Fibroblast of upper back skin (primary cell): ENCODE measurements at regions not wholly inside any gene's neighbourhood (a gene's known extent, or its start where the extent isn't known, plus 50 kb on each side); places are given as distances from the start of the nearest gene placed in this dataset.
"Not testable (repeated sequence)": the region's sequence is repeated elsewhere in the genome, so short reads cannot be mapped to it uniquely, and the experiment has no call there.

Experiments used
- DNase-seq: peaks from one replicate; pipeline ENCODE4 v3.0.0-alpha.2; 2013

DNA sequence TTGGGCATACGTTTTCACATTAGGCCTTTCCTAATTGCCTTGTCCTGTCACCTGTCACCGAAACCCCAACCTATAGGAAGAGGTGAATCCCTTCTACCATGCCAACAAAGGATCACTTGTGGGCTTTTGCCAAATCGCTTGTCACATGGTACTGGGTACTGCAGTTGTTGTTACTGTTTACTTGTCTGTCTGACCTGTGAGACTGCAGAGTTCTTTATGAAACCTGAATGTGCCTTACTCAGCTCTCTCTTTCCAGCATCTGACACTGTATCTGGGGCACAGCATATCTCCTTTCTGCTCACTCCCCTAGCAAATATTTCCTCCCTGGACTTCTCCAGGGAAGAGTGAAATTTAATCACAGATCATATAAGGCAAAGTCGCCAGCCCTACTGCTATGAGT lies 1272.4 kb downstream of the CDH8 start:
- DNase-seq, result no peak

DNA sequence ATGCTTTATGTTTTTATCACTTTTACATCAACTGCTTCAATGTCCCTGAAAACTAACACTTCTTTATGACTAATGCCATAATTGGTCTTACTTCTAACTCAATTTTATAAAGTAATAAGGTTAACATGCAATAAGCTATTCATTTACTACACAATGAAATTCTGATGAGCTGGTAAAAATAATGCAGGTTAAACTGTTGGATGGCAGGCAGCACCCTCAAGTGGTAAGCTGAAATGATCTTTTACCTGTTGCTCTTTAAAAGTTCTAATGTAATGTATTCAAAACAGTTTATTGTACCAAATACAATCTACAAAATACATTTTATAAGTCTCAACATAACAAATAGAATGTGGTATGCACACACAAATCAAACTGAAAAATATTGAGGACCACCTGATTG lies 1280.3 kb downstream of the CDH8 start:
- DNase-seq, result peak; percentile 8

DNA sequence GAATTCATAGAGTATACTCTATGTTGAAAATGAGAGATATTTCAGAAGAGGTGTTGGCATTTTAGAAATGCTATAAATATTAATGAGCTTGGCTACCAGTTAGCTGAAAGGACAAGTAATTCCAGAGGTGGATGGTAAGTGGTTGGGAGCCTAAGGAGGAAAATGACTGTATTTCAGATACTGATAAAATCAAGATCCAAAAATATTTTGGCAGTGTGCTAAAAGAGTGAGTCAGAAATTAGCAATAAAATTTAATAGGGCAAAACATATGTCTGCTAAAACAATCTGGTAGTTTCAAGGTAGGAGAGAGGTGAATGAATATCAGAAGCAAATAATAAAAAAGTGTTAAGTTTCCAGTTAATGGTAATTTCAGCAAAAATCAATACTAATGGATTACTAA lies 1287.9 kb downstream of the CDH8 start:
- peak; percentile 49 for DNase-seq

DNA sequence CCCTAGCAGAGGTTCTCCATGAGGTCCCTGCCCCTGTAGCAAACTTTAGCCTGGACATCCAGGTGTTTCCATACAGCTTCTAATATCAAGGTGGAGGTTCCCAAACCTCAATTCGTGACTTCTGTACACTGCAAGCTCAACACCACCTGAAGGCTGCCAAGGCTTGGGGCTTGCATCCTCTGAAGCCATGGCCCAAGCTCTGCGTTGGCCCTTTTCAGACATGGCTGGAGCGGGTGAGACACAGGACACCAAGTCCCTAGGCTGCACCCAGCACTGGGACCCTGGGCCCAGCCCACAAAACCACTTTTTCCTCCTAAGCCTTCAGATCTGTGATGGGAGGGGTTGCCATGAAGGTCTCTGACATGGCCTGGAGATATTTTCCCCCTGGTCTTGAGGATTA lies 1292.0 kb downstream of the CDH8 start:
- DNase-seq, result no peak

DNA sequence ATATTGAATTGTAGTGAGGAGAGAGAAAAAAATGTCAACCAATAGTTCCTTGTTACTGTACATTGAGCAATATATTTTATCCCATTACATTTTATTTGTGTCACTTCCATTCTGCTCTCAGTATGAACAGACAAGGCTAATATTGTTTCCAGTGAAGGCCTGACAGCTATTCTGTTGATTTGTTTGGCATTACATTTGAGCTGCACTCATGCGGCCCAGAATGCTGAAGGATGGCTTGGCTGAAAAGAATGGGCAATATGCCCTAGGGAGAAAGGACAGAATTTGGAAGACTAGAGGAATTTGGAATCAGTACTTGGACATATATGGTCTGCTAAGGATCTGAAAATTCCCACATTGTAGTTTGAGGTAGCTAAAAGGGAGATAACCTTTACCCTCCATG lies 1294.4 kb downstream of the CDH8 start:
- DNase-seq, result no peak

DNA sequence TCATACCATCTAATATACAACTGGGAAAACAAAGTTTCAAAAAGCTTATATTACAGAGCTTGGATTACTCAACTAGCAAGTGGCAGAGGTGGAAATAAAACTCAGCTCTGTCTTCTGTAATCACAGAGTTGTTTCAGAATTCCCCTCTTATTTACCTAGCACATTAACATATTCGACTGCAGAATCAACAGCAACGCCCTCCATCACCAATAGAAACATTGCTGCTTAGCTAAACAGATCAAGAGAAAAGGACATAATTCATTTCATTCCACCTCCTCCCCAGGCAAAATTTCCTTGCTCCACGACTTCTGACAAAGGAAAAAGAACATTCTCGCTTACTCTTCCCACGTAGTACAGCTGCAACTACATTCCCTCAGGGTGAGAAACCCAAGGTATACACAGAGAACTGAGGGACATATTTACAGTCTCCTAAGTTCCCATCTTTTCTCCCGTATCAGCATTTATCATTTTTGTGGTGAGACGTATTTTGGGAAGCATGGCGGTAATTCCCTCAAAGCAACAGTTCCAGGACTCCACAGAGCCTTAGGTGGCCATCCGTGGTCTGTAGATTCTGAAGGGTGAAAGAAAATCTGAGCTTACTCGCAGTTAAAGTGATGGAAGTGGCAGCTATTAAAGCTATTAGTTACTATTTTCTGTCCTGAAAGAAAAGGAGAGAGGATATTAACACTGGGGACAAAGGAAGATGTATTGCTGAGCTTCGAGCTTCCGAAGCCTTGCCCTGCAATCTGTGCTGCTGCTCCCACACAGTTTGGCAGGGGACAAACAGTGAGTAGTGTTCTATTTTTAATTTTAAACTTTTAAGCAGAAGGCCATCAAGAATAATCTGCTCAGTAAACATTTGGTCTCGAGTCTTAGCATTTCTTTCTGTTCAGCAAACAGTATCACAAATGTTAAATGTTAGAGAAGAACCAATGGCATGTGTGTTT lies 1296.2 kb downstream of the CDH8 start:
- no peak for DNase-seq

DNA sequence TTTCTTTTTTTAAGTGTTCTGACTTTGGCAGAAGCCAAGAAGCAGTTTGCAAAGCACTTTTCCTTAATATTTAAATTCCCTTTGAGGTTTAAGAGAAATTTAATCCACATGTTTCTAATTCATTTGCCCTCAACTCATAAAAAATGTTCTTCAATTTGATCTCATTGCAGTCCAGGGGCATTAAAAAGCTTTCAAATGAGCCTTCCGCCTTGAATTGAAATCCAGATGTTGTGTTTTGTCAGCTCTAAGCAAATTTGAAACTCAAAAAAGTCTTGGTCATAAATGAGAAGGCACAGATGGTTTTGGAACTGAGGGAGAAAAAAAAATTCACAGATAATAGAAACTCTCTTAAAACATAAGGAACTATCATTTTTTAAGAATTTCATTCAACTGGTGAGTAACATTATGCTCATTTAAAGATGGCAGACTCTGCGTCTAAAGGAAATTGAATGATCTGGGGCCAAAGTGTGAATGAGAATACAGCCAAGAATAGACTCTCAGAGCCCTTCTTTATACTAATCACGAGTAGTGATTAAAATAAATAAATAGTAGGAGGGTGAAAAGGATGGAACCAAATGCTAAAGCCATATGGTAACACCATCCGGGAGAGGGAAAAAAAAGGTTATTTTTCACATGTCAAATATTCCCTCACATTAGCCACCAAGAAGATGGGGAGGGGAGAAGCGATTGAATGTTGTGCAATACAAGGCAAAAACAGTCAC lies 1304.7 kb downstream of the CDH8 start:
- peak; percentile 44 for DNase-seq

DNA sequence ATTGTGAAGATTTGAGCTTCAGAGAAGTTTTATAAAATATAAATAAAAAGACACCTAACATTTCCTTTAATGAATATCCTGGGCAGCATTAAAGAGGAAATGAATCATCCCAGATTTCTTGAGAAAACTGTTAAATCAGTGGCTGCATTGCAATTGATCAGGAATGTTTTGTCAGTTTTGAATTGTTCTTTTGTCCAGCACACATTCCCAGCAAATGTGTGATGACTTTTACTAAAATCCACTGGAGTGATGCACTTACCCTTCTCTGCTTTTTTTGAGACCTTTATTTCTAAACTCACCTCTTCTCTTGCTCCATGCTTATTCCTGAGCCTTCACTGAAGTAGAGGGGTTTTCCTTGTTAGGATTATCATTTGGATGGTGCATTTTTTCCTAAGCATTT lies 1307.2 kb downstream of the CDH8 start:
- peak; percentile 67 for DNase-seq

DNA sequence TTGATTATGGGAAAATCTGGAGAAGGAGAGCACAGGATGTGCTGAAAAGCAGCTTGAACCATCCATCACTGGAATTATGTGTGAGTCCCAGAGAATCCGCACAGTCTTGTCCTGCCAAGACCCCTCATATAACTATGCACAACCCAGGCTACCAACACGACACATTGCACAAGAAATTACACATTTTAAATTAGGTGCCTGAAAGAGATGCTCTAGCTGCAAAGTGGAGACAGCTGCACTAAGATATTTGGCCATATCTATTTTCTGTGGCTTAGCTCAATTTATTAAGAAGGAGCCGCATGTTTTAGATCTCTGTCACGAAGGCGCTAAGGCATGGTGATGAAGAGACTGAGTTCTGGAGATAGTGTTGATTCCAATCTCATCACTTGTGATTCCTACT lies 1308.4 kb downstream of the CDH8 start:
- DNase-seq, result peak; percentile 55

DNA sequence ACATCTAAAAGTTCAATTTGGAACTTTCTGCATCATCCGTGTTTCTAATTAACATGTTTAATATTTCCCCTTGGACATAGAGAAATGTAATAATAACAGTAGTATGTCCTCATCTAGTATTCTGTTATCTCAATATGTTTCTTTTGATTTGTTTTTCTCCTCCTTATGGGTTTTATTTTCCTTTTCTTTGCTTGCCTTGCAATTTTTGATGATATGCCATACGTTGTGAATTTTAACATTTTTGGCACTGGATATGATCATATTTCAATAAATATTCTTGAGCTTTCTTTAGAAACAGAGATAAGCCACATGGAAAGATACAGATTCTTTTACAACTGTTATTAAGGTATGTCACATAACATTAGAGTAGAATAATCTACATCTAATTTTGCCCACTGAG lies 1316.2 kb downstream of the CDH8 start:
- DNase-seq, result no peak

DNA sequence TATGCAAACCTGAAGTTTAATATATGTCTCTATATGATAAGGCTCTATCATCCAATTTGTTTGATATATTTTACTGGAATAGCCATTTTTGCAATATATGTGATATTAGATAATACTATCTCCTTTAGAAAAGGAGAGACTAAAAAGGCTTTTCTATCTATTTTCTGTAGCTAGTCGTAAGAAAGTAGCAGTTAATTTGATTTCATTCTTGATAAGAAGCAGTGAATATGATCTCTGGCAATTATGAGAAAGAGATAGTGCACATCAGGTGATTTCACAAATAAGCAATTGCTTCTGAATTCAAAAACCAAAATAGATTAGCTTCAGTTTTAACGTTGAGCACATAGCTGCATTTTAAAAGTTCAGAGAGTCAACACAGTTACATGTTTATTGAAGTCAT lies 1318.4 kb downstream of the CDH8 start:
- DNase-seq, result no peak

DNA sequence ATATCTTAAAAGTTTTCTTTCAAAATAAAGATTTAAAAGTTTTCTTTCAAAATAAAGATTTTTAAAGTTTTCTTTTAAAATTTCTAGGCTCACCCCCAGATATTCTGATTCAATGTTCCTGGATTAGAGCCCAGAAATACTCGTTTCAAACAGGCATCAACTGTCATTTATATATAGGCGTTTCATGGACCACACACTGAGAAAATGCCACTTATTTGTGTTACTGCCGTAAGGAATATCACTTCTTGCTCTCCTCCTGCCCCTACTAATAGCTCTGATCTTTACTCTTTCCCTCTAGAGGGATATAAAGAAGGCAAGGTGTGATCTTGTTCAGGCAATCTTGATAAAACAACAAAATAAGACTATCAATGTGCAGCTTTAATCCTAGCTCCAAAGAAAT lies 1324.1 kb downstream of the CDH8 start:
- peak; percentile 17 for DNase-seq

DNA sequence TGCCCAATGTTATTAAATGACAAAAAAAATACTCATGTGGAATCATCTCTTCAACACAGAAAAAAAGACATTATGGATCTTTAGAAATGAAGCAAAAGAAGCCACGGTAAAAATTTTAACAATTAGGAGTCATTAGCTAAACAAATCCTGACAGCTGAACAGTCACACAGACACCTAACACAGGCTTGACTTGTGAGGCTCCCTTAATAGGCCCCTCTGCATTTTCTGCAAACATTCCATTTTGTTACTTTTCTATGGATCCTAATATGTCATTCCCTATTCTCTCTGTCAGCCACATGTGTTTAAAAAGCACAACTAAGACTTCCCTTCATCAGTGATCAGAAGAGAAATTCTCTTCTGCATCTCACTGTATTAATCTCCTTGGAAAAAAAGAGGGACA lies 1331.5 kb downstream of the CDH8 start:
- no peak for DNase-seq

DNA sequence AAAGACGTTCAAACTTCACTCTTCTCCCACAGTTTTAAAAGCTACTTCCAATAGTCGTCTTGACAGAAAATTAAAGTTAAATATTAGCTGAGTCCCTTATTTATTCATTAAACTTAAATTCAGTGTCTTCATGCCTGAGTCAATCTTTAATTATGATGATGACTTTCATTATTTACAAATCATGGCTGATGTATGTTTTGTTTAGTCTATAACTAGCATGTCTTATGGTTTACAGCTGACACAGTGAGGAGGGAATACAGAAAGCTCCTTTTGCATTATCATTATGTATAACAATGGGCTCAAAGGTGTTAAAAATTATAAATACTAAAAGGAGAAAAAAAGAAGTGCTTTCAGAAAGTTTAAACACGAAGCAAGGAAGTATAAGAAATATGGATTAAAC lies 1333.1 kb downstream of the CDH8 start:
- DNase-seq, result no peak

DNA sequence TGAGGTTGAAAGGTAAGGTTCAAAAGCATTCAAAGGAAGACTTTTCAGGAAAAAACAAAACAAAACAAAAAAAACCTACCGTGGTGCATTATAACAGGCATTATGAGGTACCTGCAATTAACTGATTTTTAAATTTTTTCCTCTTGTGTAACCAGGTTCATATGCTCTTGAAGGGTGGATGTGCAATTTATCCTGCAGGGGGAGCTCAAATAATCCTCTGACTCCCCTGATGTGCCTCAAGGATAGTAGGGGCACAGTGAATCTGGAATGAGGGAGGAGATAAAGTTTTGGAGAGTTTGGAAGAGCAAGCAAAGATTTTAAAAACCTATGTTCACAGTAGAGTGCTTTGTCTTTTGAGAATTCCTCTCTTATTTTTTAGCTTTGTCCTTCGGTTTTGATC lies 1349.4 kb downstream of the CDH8 start:
- DNase-seq, result no peak

DNA sequence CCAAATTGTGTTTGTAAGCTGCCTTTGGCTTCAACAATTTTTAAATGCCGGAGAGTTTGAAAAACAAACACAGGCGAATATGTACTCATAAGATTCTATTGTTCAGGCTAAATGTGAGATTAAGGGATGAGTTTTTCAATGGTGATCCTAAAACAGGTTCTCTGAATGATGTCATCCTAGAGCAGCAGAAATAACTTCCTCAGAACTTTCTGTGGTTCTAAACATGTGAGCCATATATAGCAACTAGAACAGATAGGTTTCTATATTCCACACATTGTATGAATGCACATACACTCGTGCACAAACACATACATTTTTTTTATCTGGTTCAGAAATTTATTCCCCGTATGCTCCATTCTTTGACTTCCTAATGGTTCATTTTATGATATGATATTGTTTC lies 1352.2 kb downstream of the CDH8 start:
- DNase-seq, result no peak

DNA sequence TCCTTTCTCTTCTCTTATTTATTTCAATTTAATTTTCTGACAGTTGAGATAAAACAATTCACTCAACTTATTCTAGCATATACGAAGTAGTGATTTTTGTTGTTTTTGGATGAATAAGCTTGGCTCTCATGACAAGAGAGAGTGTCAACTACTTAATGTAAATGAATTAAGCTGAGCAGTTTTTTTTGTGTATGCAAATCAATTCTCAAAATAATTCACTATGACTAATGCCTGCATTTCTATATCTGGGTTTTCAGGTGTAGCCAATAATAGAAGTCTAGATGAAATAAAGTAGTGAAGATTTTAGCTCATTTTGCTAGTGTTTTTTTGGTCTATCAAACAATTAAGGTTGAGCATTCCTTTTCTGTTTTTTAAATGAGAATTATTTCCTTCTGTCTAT lies 1354.0 kb downstream of the CDH8 start:
- DNase-seq, result no peak

DNA sequence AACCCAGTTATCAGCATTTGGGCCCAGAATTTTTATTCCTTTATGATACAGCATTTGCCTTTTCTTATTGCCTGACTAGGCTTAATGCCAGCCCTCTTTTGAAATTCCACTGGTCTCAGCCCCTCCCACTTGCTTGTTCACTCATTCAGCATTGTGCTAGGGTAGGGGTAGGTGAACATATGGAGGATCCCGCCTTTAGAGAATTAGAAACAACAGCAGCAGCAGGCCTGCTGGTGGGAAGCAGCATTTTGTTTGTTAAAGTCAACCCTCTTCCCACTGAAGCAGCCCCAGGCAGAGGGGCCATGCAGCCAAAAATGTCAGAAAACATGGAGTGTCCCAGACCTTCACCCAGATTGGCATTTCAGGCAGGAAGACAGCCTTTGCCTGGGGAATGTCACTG lies 1355.2 kb downstream of the CDH8 start:
- DNase-seq, result no peak

DNA sequence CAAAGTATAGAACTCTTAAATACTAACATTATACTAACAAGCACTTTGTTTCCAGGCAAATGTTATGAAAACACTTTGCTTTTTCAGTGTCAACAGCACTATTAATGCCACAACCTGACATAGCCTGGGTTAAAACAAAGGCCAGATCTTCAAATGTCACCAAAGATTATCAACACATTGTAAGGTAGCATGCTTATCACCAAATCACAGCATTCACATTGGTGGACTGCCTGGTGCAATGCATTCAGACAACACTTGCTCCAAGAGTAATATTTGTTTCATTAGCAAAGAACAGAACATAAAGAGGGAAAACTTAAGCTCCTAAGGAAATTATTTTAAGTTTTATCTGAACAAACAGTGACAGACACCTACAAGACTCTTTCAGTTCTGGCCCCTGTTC lies 1361.2 kb downstream of the CDH8 start:
- no peak for DNase-seq

DNA sequence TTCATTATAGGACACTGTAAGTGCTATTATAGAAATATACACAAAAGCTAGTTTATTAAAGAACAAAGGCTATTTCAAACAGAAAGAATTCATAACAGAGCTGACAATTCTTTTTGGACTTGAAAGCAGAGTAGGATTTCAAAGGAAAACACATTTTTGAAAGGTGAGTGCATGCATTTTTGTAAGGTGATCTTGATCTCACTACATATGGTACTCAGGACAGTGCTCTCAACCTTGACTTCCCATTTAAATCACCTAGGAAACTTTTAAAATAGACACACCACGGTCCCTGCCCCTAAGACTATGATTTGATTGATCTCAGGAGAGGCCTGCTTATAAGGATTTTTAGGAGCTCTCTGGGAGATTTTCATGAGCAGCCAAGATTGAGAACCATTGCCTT lies 1362.0 kb downstream of the CDH8 start:
- no peak for DNase-seq

DNA sequence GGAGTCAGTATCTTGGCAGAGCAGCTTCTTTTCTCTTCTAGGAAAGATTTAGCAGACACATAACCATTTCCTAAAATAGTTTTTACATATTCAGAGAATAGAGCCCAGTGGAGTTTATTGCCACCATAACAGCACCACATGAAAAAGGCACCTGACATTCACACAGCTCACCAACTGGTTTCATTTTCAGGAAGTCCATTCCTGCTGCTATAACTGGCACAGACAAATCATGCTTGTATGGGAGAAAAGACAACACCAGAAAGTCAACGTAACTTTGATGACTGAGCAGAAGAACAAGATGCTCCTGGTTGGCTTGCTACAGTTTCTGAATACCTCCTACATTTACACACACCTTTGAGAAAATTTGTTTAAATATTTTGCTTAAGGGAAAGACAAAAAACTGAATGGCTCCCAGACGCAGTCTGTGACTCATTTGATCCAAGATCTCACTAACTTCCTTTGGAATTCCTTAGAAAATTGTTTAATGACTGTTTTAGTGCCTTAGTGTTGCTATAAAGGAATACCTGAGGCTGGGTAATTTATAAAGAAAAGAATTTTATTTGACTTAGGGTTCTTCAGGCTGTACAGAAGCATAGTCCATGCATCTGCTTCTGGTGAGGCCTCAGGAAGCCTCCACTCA lies 1380.6 kb downstream of the CDH8 start:
- peak; percentile 16 for DNase-seq

DNA sequence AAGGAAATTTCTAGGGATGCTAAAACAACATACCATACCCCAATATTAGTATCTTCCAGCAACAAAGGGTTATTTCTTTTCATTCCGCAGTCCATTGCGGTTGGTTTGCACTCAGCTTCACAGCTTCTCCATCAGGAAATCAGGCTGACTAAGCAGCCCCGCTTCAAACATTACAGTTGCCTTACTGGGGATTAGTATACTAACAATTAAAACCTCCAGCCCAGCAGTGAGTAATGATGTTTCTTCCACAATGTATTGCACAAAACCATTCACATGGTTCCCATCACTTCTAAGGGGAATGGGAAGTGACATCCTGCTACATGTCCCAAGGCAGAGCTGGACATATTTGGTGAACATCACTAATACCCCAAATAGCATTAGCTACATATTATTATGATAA lies 1384.9 kb downstream of the CDH8 start:
- peak; percentile 42 for DNase-seq

DNA sequence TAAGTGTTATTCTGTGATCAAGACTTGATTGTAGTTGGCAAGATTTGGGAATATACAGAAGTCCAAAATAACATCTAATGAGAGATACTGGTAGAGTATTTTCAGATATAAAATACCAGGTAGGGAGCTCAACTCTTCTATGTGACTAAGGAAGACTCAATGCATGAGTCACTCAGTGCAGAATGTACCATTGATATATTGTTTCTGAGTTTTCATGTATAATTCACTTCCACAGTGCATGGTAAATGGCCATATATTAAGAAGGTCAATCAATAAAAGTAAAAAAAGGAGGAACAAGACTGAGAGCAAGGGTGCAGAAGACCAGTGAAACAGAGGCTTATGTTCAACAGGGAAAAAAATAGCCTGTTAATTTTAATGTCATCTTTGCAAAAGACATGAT lies 1387.9 kb downstream of the CDH8 start:
- peak; percentile 57 for DNase-seq

DNA sequence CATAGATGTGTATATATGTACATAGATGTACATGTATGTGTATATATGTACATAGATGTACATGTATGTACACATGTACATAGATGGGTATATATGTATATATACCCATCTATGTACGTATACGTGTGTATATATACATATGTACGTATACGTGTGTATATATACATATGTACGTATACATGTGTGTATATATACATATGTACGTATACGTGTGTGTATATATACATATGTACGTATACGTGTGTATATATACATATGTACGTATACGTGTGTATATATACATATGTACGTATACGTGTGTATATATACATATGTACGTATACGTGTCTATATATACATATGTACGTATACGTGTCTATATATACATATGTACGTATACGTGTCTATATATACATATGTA lies 1388.8 kb downstream of the CDH8 start:
- DNase-seq, result not testable (repeated sequence)
